ENCODE measurements at regions not wholly inside any gene's neighbourhood (a gene's known extent, or its start where the extent isn't known, plus 50 kb on each side); places are given as distances from the start of the nearest gene placed in this dataset.

DNA sequence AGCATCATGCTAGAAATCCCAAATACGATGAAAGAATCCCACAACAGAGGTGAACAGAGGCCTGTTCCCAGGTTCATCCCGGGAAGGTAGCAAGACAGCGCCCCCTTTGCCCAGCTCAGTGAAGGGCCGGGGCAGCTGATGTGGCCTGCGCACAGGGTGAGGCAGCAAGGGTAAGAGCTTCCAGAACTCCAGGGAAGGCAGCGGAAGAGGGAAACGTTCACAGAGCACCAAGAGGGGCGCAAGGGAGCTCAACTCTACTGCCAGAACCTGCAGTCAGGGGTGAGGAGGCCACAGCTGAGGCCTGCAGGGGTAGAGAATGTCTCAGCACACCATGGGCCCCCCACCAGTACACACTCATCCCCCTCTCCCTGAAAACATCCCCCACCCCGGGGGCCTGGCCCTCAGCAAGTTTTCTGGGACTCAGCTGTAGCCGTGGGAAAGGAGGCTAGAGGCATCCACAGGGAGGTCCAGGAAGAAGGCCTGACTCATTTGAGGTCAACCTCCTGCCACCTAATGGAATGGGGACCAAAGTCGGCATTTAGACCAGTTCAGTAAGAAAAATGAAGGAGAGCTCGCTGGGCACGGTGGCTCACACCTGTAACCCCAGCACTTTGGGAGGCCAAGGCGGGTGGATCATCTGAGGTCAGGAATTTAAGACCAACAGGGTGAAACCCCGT lies 95.6 kb upstream of the ASAP2 start:
- Histone ChIP-seq H3K27me3 (no peaks in the 10 kb centered on the region), H3K4me1 (peaks cover 0 to 35% (median 18%) of the 10 kb centered on the region in 3 donors), H3K4me3 (no peak overlapping the region), H3K36me3 (no peaks in the 10 kb centered on the region), H3K27ac (no peak overlapping the region), H3K9me3 (no peaks in the 10 kb centered on the region)
- TF ChIP-seq EP300 (IDR thresholded peaks at IDR 0.05), result no peak
- no peak for TF ChIP-seq POLR2A (IDR thresholded peaks at IDR 0.05)
- TF ChIP-seq POLR2AphosphoS5 (IDR thresholded peaks at IDR 0.05), result no peak
- no peak for TF ChIP-seq CTCF (IDR thresholded peaks at IDR 0.05)
- no peak for ATAC-seq
- WGBS, 2 donors (ENCODE audit: low coverage in 1 of 2), result 88 to 93% methylated on average over 5 to 9 of the region's 15 CpGs

- Histone ChIP-seq H3K4me3 (no peak overlapping the region), H3K9me3 (no peaks in the 10 kb centered on the region), H3K27ac (no peak overlapping the region), H3K4me1 (peaks cover 0 to 37% (median 18%) of the 10 kb centered on the region in 3 donors), H3K27me3 (no peaks in the 10 kb centered on the region), H3K36me3 (no peaks in the 10 kb centered on the region)
- no peak for ATAC-seq
- no CpG with 5 or more reads among the region's 6 CpGs for WGBS, 2 donors (ENCODE audit: low coverage in 1 of 2)
- TF ChIP-seq EP300 (IDR thresholded peaks at IDR 0.05) (no peak), POLR2A (IDR thresholded peaks at IDR 0.05) (no peak), CTCF (IDR thresholded peaks at IDR 0.05) (no peak), POLR2AphosphoS5 (IDR thresholded peaks at IDR 0.05) (no peak)
Measured at GRCh38 chr2:9110346-9110884, 96.2 kb upstream of the ASAP2 start.

DNA sequence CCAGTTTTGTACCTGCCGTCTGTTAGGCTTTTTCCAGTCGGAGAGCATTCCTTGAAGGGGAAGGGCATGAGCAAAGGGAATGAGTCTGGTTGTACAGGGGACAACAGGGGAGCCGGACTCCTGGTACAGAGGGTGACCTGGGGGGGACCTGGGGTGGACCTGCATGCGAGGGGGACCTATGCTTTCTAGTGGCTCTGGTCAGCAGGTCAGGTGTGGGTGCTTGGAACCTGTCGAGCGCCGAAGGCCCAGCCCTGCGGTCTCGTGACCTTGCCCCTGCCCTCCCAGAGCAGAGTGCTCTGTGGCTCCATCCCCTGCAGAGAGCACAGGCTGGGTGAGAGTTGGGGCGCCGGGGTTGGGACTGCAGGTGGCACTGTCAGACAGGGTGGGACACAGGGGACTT lies 96.7 kb upstream of the ASAP2 start:
- Histone ChIP-seq H3K4me1 (peaks cover 0 to 37% (median 18%) of the 10 kb centered on the region in 3 donors), H3K27ac (no peak overlapping the region), H3K27me3 (no peaks in the 10 kb centered on the region), H3K36me3 (no peaks in the 10 kb centered on the region), H3K4me3 (no peak overlapping the region), H3K9me3 (no peaks in the 10 kb centered on the region)
- 95 to 100% methylated on average over 1 to 4 of the region's 11 CpGs for WGBS, 2 donors (ENCODE audit: low coverage in 1 of 2)
- ATAC-seq, result no peak
- TF ChIP-seq POLR2AphosphoS5 (IDR thresholded peaks at IDR 0.05), result no peak
- TF ChIP-seq POLR2A (IDR thresholded peaks at IDR 0.05), result no peak
- TF ChIP-seq CTCF (IDR thresholded peaks at IDR 0.05), result no peak
- no peak for TF ChIP-seq EP300 (IDR thresholded peaks at IDR 0.05)

DNA sequence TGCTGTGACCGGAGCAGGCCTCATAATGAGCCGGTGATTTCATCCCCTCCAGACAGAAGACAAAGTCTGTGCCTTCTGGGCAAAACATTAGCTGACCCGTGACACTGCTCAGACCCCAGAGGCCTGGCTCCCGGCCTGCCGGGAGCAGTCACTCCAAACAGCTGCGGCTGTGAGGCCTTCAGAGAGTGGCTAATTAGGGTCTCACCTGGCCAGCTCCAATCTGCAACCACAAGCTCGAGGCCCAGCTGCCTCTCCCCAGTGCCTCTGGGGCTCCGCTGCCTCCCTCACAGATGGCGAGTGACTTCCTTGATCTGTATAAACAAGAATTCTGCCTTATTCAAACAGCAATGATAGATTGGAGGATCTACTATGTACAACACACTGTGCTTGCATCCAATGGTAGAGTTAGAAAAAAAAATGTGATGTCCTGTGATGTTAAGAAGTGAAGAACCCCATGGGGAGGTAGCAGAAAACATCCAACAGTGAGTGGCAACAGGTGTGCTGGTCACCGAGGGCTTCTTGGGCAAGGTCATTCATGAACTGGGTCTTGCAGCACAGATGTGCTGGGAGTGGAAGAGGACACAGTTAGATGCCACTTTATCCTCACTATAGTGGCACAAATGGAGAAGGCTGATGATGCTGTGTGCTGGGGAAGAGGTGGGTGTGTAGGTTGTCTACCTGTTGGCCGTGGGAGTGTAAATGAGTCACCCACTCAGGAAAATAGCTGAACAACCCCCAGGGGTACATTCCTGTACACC lies 98.2 kb upstream of the ASAP2 start:
- H3K27ac ChIP-seq, result no peak overlapping the region
- no peaks in the 10 kb centered on the region for H3K36me3 ChIP-seq
- ATAC-seq, result no peak
- H3K9me3 ChIP-seq, result no peaks in the 10 kb centered on the region
- H3K4me3 ChIP-seq, result no peak overlapping the region
- H3K27me3 ChIP-seq, result no peaks in the 10 kb centered on the region
- 78 to 100% methylated on average over 1 of the region's 11 CpGs for WGBS, 2 donors (ENCODE audit: low coverage in 1 of 2)
- TF ChIP-seq EP300 (IDR thresholded peaks at IDR 0.05) (no peak), POLR2A (IDR thresholded peaks at IDR 0.05) (no peak), POLR2AphosphoS5 (IDR thresholded peaks at IDR 0.05) (no peak), CTCF (IDR thresholded peaks at IDR 0.05) (no peak)
- H3K4me1 ChIP-seq, result peaks cover 0 to 37% (median 18%) of the 10 kb centered on the region in 3 donors
